ENCODE measurements at regions not wholly inside any gene's neighbourhood (a gene's known extent, or its start where the extent isn't known, plus 50 kb on each side); places are given as distances from the start of the nearest gene placed in this dataset.

DNA sequence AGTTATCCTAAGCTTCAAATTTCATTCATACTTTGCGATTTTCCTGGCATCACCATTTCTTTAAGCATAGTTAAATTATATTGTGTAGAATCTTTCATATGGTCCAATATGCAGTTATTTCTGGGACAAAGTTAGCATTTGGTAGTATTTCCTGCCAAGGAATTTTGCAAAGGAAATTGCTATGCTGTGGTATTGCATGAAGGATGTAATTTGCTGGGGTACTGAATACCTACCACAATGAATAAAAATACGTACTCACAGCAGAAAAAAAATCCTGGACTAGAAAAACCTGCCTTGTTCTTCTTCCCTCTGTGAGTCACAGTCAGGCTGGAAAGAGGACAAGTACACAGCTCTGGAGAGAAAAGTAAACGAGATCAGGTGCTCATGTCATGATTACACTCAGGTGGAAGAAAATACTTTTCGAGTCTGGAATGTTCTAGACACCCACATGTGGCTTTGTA is 241.2 kb downstream of the PTBP2 start:
- intact Hi-C loops (cut with micrococcal nuclease), result no loop called here

DNA sequence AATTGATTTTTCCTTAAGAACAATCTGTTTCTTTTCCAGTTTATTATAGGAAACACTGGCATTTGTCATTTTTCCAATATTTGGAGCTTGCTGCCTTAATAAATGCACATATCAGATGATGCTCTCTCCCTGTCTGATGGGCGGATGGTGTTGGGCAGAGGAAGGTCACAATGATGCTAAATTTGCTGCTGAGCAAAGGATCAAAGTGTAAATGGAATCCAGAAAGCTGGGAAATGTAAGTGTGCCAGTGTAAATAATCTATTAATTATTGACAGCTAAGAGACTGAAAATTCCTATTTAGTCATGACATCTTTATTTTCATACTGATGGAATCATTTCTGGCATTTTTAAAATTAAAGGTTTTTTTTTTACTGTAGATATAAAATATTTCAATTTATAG is 243.2 kb downstream of the PTBP2 start:
- intact Hi-C loops (cut with micrococcal nuclease), result loop anchor here (5.0 kb wide), 1 partner anchor 1503 kb away; no protein-coding TSS in a partner anchor

DNA sequence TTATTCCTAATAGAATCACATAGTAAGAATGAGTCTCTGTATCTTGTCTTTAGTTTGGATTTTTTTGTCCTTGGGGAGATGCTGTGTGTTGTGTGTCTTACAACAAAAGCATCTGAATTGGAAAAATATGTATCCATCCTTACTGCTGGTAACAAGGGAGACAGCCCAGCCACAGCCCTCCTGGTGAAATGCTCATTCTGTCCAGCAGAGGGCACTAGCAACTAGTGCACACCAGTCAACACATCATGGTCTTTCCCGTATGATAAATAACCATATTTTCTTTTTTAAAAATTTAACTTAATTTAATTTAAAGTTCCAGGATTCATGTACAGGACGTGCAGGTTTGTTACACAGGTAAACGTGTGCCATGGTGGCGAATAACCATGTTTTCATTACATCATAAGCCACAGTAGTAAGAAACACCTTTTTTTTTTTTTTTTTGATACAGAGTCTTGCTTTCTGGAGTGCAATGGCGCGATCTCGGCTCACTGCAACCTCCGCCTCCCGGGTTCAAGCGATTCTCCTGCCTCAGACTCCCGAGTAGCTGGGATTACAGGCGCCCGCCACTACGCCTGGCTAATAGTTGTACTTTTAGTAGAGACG is 245.1 kb downstream of the PTBP2 start:
- intact Hi-C loops (cut with micrococcal nuclease), result loop anchor here (1.0 to 5.0 kb wide), 2 partner anchors 1088 to 1501 kb away; no protein-coding TSS in a partner anchor

DNA sequence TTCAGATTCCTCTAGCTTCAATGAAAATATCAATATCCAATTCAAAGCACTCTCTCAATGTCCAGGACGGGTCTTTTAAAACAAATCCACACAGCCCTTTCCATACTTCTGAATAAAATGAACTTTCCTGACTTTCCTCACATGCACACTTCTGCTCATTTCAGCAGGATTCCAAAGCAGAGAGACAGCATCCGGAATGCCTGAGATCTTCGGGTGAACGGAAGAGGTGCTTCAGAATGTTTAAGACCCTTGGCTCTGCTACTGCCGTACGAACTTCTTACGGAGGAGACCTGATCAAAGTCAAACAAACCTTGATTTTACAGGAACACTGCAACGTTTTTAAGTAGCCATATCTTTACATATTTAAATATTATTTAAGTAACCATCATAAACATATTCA is 245.7 kb downstream of the PTBP2 start:
- intact Hi-C loops (cut with micrococcal nuclease), result loop anchor here (5.0 kb wide), 1 partner anchor 1500 kb away; no protein-coding TSS in a partner anchor

DNA sequence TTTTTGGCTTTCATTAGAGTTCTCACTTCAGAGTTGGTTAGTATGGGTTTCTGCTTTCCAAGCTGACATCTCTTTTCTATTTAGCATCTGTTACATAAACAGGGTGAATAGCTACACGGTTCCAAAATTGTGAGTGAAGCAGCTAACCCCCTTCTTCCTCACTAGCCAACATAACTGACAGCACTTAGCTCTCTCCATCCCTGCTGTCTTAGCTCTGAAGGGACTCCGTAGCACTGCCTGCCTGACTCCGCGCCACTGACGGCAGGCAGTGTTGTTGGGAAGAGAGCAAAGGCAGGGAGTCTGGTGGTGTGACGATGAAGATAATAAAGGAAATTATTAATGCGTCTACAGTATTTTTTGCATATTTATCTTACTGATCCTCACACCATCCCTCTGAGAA is 247.0 kb downstream of the PTBP2 start:
- intact Hi-C loops (cut with micrococcal nuclease), result loop anchor here (5.0 kb wide), 1 partner anchor 1499 kb away; no protein-coding TSS in a partner anchor

DNA sequence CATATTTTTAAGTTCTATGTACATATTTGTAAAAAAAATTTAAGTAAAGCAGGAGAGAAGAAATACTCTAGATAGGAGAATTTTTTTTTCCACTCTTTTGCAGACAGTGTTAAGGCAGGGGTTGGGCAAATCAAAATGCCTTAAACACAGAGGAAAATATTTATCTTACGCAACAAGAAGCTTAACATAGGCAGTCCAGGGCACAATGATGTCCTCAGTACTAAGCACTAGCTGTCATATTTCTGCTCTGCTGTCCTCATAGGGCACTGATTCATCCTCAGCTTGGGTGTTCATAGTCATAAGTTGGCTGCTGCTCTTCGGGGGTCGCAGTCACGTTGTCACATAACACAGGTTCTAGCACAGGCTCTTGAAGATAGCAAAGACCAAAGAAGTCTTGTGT is 247.4 kb downstream of the PTBP2 start:
- intact Hi-C loops (cut with micrococcal nuclease), result loop anchor here (5.0 kb wide), 1 partner anchor 1498 kb away; no protein-coding TSS in a partner anchor

DNA sequence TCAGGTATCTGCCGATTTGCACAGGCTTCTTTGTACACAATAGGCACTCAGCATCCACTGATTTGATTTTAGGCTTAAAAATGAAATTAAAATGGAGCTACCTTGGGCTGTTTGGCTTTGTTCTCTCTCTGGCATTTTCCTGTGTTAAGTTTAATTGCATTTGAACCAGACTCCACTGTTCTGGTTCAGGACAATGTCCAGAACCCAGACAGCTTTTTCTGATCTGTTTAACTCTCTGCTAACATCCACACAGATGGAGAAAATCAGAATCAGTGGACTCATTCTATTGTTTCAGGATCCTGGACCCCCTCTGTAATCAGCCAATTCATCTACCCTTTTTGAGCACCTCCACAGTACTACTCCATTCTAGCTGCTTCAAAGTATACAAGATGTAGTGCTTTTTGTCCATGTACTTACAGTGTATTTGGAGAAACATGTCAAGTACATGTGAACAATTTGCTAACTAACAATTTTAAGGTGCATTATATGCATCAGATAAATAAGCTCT is 248.1 kb downstream of the PTBP2 start:
- intact Hi-C loops (cut with micrococcal nuclease), result loop anchor here (5.0 kb wide), 1 partner anchor 1498 kb away; no protein-coding TSS in a partner anchor

DNA sequence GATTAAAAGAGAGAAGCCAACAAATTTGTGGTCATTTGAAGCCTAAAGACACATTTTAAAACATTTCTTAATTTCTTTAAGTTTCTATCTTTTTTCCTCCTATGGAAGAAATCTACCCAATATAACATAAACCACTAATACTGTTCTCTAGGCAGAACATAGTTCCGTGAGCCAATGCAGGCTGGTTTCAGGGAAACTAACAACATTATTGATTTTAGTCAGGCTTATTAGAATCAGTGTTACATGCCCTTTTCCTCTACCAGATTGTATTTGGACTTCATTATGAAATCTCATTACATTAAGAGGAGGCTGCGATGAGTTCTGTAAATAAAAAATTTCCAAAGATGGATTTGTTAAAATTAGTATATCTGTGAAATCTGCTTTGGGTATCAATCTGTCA is 249.9 kb downstream of the PTBP2 start:
- intact Hi-C loops (cut with micrococcal nuclease), result no loop called here

DNA sequence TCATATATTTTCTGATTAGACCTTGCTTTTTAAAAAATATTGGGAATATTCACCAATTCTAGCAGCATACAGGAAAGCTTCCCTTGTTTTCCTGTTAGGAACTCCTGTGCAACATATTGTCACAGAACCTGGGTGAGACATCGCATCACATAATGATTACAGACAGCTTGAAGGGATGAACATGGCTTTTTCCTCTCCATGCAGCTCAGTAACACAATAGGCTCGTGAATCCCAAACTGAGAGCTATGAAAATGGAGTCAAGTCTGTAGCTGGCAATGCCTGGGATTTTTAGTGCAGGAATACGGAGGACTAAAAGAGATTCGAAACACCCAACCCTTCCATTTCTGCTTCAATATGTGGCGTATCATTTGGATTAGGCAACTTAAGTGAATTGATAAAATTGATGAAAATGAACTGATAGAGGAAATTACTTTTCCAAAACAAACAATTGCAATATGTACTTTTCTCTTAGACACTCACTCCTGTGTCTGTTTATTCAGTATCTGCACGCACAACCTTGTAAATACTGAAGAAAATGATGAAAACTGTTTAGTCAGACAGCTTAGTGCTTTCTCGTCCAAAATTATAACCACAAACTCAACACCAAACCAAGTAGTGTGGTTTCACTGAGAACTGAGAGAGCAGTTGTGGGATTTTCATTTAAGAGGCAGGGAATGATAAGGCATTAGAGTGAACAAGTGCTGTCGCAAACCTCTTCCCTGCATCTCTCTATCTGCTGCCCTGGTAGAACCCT is 250.4 kb downstream of the PTBP2 start:
- intact Hi-C loops (cut with micrococcal nuclease), result no loop called here

DNA sequence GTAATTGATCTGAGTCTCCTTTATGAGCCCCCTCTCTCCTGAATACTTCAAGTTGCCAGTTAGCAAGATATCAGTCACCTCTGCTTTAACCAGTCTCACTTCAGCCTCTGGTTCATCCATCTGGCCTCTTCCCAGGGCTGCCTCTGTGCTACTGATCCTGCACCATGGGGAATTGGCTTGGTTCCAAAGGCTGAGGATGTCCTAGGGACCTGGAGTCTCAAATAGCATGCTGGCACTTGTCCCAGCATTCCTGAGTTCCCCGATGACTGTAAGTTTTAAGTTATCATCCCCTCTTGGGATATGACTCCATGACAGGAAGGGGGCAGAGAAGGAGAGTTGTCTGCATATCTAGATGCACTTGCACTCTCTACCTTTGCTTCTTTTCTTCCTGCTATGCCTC is 252.0 kb downstream of the PTBP2 start:
- intact Hi-C loops (cut with micrococcal nuclease), result no loop called here

DNA sequence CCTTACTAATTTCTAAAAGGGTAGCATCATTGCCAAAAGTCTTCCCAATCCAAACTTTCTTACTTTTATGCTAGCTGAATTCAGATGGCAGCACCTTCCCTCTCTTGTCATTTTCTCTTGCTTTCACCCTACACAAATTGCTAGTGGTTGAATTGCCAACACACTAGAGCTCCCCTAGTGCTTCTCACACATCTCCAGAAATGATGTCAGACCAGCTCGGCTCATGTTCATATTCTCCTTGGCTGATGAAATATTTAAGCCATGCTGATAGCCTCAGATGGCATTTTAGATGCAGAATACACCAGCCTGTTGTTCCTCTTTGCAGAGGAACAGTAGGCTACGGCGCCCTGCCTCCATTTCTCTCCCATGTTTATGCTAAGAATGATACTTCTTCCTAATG is 256.9 kb downstream of the PTBP2 start:
- intact Hi-C loops (cut with micrococcal nuclease), result no loop called here

DNA sequence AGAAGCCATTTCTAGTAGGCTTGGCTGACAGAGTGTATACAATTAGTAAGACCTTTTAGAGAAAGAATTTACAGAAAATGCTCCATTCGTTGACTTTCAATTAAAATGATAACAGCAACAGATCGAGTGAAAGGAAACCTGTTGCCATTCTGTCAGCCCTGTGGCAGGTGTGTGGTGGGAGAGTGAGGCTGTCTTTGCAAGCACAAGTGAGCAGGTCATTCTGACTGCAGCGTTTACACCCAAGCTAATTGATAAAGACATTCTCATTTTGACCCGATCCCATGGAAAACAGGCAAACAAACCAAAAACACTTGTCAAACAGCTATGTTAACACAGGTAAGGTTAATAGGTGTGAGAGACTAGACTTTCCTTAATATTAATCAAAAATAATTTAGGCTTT is 257.3 kb downstream of the PTBP2 start:
- intact Hi-C loops (cut with micrococcal nuclease), result no loop called here

DNA sequence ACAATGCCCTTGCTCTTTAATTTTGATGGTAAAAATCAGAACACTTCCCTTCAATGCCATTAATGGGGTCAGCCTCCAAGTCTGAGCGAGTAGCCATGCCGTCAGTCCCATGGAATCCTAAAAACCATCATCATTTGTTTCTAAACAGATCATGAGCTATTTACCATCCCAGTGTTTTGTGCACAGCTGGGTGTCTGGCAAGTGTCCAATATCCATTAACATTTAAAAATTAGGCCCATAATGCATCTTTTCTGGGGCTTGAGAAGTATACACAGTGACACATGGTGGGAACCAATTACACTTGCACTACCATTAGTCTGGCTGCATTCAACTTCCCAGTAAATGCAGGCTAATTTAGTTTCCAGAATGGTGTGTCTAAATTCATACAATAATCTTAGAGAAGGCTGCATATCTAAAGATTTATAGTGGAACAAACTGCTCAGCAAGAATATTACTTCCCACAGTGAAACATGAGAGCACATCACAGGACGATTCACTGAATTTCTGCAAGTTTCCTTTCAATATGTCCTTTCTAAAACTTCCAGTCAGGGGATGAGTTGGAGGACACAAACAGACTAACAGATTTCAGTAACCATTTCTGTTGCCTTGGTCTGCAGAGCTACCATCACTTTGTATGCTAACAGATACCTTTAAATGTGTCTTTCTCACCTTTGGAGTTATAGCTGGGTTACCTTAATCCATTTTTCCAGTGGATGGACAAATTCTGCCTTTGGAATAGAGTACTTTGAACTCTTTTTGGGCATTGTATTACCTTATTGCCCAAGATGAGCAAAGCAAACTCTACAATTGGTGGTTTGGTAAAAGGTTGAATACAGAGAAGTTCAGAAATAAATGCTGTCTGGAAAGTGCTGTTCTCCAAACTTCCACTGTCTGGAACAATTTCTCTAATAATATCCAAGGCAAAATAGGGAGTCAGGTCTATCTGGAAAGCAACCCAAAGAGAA is 258.0 kb downstream of the PTBP2 start:
- intact Hi-C loops (cut with micrococcal nuclease), result no loop called here

DNA sequence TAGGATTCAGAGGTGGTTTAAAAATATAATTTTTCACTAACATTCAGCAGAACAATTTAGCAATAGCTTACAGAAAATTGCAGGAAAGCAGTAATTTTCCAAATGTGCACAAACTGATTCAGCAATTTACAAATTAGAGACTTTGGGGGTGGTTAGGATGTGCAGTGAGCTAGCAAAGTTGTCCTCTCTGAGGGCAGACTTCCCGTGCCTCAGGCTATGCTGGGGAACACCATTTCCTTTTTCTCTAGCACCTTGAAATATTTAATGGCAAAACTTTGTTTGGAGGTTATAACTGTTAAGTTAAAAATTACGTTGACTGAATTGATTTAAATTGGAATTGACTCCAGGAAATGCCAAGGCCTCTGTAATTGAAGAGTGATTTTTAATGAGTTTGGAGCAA is 258.9 kb downstream of the PTBP2 start:
- intact Hi-C loops (cut with micrococcal nuclease), result no loop called here

DNA sequence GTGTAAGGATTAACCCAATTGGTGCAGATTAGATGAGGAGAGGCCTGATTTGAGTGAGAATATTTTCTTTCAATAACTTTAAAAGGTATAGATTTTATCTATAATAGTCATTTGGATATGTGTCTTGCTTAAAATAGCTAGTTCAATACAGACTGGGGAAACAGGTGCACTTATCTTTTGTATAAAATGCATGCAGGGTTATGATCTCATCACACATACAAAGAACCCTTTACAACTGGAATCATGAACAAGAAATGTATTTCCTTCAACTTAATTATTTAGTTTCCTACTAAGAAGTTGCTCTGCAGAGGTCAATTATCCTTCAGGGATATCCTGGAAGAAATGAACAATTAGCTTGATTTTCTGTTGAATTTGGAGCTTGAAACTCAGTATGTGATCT is 259.6 kb downstream of the PTBP2 start:
- intact Hi-C loops (cut with micrococcal nuclease), result no loop called here

DNA sequence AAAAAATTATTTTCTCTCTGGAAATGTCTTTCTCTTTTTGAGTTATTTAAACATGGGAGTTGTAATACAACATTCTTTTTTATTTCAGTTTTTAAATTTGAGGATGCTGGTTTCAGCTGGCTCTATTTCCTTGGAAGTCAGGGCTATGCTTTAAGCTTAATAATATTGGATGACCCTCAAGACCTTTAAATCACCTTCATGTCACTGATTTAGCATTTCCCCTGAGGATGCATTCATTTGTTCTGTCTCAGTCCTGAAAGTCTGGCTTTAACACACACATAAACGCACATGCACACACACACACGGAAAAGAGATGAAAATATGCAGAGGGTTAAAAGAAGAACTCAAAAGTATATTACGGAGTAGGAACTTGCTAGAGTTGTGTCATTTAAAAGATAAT is 260.5 kb downstream of the PTBP2 start:
- intact Hi-C loops (cut with micrococcal nuclease), result no loop called here

DNA sequence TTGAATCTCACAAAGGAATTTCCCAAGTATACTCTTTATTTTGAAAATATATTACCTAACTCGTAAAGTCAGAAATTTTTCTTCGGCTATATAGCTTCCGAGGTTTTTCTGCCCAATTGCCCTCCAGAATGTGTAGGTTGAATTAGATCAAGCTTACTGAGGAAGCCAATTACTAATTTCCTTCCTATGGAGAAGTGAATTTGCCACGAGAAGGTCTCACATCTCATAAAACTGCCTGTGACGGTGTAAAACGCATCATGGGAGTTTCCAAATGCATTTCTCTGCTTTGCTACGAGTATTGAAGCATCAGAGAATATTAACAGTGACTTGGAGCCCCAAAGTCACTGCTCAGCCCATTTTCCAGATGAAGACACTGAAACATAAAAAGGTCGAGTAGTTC is 262.3 kb downstream of the PTBP2 start:
- intact Hi-C loops (cut with micrococcal nuclease), result no loop called here

DNA sequence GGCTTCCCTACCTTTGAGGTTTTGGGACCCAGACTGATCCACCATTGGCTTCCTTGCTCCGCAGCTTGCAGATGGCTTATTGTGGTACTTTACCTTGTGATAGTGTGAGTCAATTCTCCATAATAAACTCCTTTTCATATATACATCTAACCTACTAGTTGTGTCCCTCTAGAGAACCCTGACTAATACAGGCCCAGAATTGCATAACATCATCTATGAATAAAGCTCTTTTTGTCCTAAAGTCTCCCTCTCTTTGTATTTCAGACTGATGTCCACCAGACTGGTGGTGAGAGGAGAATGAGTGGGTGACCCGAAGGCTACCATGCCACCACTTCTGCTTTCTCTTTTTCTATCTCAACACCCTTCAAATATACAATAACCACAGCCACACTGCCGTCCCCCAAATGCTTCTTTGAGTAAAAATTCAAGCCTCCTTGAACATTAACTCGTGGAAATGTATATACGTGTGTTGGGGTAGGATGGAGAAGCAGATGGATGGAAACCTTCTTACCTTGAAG is 265.7 kb downstream of the PTBP2 start:
- intact Hi-C loops (cut with micrococcal nuclease), result no loop called here

DNA sequence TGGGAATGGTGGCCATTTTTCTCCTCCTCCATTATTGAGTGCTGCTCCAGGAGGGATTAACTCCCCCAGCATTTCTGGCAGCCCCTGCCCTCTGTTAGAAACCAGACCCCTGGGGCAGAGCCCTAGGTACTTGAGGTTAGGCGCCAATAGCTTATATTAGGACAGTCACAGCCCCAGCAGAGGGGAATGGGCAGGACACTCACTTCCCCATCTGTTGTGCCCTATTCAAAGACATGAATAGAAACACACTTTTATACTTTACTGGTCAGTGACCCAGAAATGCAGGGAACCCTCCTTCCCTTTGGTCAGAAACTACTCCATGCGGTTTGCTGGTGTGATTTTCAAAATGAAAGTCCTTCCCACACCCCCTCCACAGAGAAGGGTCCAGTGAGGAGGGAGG is 267.7 kb downstream of the PTBP2 start:
- intact Hi-C loops (cut with micrococcal nuclease), result no loop called here

DNA sequence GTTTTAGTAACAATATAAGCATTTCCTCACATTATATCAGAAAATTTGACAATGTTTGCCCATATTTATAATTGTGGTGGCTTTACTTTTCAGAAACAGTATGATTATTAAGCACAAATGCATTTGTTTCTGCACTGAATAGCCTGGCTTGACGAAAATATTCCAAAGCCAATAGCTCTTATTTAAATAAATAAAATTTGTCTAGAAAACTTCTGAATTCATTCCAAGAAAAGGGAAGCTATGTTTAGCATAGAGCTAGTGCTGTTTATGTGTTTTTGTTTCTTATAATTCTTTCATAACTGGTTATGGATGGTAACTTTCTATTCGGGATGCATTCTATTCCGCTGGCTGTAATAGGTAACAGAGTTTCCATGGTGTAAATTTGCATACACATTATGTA is 268.6 kb downstream of the PTBP2 start:
- intact Hi-C loops (cut with micrococcal nuclease), result no loop called here

DNA sequence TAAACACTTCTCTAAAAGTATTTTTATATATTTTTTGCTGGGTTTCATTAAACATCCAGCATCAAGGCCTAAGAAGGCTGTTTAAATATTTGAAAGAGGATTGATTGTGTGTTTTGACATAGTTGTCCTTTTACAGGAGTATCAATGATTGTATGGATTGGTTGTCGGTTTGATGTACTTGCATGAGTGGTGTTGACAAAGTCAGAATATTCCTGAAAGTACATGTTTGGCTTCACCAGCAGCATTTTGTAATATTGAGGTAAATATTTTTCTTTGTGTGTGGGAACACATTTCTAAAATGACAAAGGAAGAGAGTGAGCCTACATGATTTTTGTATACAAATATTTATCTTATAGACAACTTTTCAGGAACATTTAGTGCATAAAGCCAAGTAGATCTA is 269.7 kb downstream of the PTBP2 start:
- intact Hi-C loops (cut with micrococcal nuclease), result no loop called here
